ENCODE measurements at regions not wholly inside any gene's neighbourhood (a gene's known extent, or its start where the extent isn't known, plus 50 kb on each side); places are given as distances from the start of the nearest gene placed in this dataset.

DNA sequence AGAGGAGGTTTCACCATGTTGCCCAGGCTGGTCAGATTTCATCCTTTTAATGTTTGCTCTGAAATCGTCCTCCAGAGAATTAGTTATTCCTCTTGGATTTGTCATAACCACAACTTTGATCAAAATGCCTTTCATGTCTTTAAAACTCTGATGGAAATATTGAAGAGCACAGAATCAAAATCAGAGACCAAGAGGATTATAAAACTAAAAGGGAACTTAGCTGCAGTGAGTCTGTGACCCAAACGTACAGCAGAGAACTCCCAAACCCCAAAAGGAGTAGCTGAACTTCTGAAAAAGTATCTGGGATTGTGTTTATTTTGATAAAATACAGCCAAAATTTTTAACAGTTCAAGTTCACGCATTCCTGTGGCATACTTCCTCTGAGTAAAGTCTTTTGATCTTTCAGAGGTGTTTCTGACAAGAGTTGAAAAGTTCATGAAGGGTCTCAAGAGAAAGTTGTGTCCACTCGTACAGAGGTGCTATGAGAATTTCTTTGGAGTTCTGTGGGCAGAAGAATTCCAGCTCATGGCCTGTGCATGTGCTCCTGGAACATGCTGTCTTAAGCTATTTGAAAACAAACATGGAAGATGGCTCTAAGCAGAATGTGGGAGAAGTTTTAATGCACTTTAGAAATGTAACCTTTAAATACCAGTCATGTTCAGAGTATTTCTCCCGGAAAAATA, 124.0 kb downstream of the ESM1 start:
- TF ChIP-seq NFIC (IDR thresholded peaks at IDR 0.05) (no peak), TAF1 (IDR thresholded peaks at IDR 0.05; ENCODE audit: low read depth) (no peak), CEBPB (IDR thresholded peaks at IDR 0.05) (no peak), FOXM1 (IDR thresholded peaks at IDR 0.05; ENCODE audit: borderline replicate concordance, low read depth) (no peak), EP300 (IDR thresholded peaks at IDR 0.05; ENCODE audit: borderline replicate concordance) (no peak), ZBTB7A (IDR thresholded peaks at IDR 0.05; ENCODE audit: low read depth) (no peak)
- TF ChIP-seq, protein P1, sequence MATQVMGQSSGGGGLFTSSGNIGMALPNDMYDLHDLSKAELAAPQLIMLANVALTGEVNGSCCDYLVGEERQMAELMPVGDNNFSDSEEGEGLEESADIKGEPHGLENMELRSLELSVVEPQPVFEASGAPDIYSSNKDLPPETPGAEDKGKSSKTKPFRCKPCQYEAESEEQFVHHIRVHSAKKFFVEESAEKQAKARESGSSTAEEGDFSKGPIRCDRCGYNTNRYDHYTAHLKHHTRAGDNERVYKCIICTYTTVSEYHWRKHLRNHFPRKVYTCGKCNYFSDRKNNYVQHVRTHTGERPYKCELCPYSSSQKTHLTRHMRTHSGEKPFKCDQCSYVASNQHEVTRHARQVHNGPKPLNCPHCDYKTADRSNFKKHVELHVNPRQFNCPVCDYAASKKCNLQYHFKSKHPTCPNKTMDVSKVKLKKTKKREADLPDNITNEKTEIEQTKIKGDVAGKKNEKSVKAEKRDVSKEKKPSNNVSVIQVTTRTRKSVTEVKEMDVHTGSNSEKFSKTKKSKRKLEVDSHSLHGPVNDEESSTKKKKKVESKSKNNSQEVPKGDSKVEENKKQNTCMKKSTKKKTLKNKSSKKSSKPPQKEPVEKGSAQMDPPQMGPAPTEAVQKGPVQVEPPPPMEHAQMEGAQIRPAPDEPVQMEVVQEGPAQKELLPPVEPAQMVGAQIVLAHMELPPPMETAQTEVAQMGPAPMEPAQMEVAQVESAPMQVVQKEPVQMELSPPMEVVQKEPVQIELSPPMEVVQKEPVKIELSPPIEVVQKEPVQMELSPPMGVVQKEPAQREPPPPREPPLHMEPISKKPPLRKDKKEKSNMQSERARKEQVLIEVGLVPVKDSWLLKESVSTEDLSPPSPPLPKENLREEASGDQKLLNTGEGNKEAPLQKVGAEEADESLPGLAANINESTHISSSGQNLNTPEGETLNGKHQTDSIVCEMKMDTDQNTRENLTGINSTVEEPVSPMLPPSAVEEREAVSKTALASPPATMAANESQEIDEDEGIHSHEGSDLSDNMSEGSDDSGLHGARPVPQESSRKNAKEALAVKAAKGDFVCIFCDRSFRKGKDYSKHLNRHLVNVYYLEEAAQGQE (IDR thresholded peaks at IDR 0.05; ENCODE audit: low read depth) = no peak
- TF ChIP-seq, protein P2, sequence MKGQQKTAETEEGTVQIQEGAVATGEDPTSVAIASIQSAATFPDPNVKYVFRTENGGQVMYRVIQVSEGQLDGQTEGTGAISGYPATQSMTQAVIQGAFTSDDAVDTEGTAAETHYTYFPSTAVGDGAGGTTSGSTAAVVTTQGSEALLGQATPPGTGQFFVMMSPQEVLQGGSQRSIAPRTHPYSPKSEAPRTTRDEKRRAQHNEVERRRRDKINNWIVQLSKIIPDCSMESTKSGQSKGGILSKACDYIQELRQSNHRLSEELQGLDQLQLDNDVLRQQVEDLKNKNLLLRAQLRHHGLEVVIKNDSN (IDR thresholded peaks at IDR 0.05) = no peak
- TF ChIP-seq, protein P3, sequence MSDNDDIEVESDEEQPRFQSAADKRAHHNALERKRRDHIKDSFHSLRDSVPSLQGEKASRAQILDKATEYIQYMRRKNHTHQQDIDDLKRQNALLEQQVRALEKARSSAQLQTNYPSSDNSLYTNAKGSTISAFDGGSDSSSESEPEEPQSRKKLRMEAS (IDR thresholded peaks at IDR 0.05) = no peak

DNA sequence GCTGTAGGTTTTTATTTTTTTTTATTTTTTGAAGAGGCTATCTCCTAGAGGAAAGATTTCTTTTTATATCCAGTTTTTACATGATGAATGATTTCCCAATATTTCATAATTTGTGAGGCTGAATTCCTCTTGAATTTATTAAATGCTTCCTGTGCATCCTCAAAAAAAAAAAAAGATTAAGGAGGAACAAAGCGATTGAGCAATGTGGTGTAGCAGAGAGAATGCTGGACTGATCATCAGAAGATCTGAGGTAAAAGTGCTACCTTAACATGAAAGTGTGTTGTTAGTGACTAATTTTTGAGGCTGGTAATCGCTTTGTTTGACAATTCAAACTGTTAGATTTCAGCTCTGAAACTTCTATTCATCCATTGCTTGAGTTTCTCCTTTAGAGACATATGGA, 125.1 kb downstream of the ESM1 start:
- no peak for TF ChIP-seq FOXM1 (IDR thresholded peaks at IDR 0.05; ENCODE audit: borderline replicate concordance, low read depth)
- no peak for TF ChIP-seq CREB1 (IDR thresholded peaks at IDR 0.05; ENCODE audit: low read depth)
- TF ChIP-seq, protein P1 (IDR thresholded peaks at IDR 0.05; ENCODE audit: low read depth) = no peak
- TF ChIP-seq TAF1 (IDR thresholded peaks at IDR 0.05; ENCODE audit: low read depth) = no peak

DNA sequence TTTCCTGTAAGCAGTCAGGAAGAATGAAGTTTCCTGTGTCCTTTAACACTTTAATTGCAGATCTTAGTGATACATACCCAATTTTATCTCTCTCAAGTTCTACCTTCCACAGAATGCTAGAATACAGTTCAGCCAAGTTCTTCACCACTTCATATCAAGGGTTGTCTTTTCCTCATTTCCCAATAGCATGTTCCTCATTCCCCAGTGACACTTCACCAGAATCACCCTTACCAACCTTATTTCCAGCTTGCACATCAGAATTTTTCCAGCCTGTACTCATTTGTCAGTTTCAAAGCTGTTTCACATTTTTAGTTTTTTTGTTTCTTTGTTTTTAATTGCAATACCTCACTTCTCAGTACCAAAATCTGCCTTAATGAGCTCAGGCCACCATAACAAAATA, 126.1 kb downstream of the ESM1 start:
- TF ChIP-seq, protein P1 (IDR thresholded peaks at IDR 0.05; ENCODE audit: low read depth) = no peak
- TF ChIP-seq CREB1 (IDR thresholded peaks at IDR 0.05; ENCODE audit: low read depth) = no peak
- no peak for TF ChIP-seq RAD21 (IDR thresholded peaks at IDR 0.05; ENCODE audit: low read depth)
- TF ChIP-seq TEAD4 (IDR thresholded peaks at IDR 0.05) = no peak
- no peak for TF ChIP-seq CEBPB (IDR thresholded peaks at IDR 0.05)
- TF ChIP-seq, protein P3 (IDR thresholded peaks at IDR 0.05) = no peak
- no peak for TF ChIP-seq EGR1 (IDR thresholded peaks at IDR 0.05)
- TF ChIP-seq TAF1 (IDR thresholded peaks at IDR 0.05; ENCODE audit: low read depth) = no peak
- TF ChIP-seq TCF12 (IDR thresholded peaks at IDR 0.05; ENCODE audit: low read depth) = no peak
- TF ChIP-seq ZBTB7A (IDR thresholded peaks at IDR 0.05; ENCODE audit: low read depth) = no peak
- no peak for TF ChIP-seq YY1 (IDR thresholded peaks at IDR 0.05; ENCODE audit: low read depth)
- TF ChIP-seq NFIC (IDR thresholded peaks at IDR 0.05) = no peak
- TF ChIP-seq, protein P2 (IDR thresholded peaks at IDR 0.05) = no peak

DNA sequence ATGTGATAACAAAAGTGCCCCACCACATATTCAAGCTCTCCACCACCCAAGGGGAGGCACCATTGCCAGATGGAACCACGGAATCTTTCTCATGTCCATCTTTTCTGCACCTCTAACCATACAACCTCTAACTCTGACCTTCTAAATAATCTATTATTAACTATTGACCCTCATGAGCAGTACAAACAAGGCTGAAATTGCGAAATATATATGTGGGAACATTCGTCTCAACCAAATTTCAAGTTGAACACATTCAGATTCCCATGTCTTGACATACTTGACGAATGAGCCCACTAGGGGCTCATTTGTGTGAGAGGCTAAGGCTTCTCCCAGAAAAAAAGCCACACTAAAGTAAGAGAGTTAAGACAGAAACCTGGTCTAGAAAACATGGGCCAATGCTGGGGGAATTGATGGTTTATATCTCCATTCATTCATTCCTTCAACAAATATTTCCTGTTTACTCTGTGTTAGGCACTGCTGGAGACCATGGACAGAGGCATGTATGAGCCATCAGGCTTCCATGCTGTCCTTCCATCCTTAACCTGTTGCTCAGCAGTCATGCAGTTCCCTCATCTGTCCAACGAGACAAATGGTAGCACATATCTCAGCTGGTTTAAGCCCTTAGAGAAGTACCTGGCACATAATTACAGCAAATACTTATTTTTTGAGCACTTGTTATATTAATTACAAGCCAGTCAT, 130.4 kb downstream of the ESM1 start:
- TF ChIP-seq TEAD4 (IDR thresholded peaks at IDR 0.05) = no peak
- no peak for TF ChIP-seq FOXM1 (IDR thresholded peaks at IDR 0.05; ENCODE audit: borderline replicate concordance, low read depth)
- no peak for TF ChIP-seq YY1 (IDR thresholded peaks at IDR 0.05; ENCODE audit: low read depth)
- TF ChIP-seq, protein P1 (IDR thresholded peaks at IDR 0.05; ENCODE audit: low read depth) = peak; percentile 62; the same call in 1 of the 2 replicates
- TF ChIP-seq ZBTB7A (IDR thresholded peaks at IDR 0.05; ENCODE audit: low read depth) = no peak
- TF ChIP-seq, protein P2 (IDR thresholded peaks at IDR 0.05) = no peak
- TF ChIP-seq CEBPB (IDR thresholded peaks at IDR 0.05) = no peak
